ENCODE measurements at regions not wholly inside any gene's neighbourhood (a gene's known extent, or its start where the extent isn't known, plus 50 kb on each side); places are given as distances from the start of the nearest gene placed in this dataset.
"Not testable (repeated sequence)": the region's sequence is repeated elsewhere in the genome, so short reads cannot be mapped to it uniquely, and the experiment has no call there.

DNA sequence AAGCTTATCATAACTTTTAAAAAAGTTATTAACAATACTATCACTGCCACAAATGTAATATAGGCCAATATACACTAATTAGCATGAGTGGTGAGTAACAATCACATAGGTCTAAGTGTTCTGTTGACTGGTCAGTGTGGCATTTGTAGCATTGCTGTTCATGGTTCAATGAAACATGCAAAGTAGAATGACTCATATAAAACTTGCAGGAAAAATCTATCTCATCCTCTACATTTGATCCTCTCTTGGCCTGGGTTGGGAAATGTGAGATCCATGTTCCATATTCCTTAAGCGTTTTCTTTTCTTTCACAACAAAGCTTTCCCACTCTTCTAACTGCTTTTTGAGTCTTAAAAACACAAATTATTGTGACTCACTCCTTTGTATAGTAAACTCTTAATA is 1418.7 kb downstream of the FSTL5 start:
- no peak for DNase-seq (ENCODE audit: low read depth in 2 of 2)
- Histone ChIP-seq H3K27ac (ENCODE audit: insufficient read depth, low read length) (no peak overlapping the region), H3K79me2 (ENCODE audit: control insufficient read depth, insufficient read depth, low read length) (no peaks in the 10 kb centered on the region), H3K4me2 (ENCODE audit: extremely low read depth, insufficient read depth, low read length) (no peak overlapping the region), H3K9ac (ENCODE audit: insufficient read depth, low read length) (no peak overlapping the region), H4K20me1 (ENCODE audit: control insufficient read depth, extremely low read depth, insufficient read depth, low read length) (no peaks in the 10 kb centered on the region), H3K9me3 (ENCODE audit: control insufficient read depth, insufficient read depth, low read depth, low read length) (no peaks in the 10 kb centered on the region), H3K27me3 (ENCODE audit: control insufficient read depth, insufficient read depth, low read length) (no peaks in the 10 kb centered on the region), H2AFZ (ENCODE audit: low read length) (no peak overlapping the region), H3K36me3 (ENCODE audit: control insufficient read depth, insufficient read depth, low read length) (no peaks in the 10 kb centered on the region), H3K4me1 (ENCODE audit: control insufficient read depth, extremely low read depth, insufficient read depth, low read length) (no peaks in the 10 kb centered on the region), H3K4me3 (replicated peaks in 1 of 4; ENCODE audit: control extremely low read depth in 1 of 4, insufficient read depth in 1 of 4, low read depth in 3 of 4, low read length in 4 of 4) (no peak overlapping the region)
- TF ChIP-seq EZH2 (IDR thresholded peaks at IDR 0.05; ENCODE audit: low read length, missing control alignments): no peak
- TF ChIP-seq, protein P1, sequence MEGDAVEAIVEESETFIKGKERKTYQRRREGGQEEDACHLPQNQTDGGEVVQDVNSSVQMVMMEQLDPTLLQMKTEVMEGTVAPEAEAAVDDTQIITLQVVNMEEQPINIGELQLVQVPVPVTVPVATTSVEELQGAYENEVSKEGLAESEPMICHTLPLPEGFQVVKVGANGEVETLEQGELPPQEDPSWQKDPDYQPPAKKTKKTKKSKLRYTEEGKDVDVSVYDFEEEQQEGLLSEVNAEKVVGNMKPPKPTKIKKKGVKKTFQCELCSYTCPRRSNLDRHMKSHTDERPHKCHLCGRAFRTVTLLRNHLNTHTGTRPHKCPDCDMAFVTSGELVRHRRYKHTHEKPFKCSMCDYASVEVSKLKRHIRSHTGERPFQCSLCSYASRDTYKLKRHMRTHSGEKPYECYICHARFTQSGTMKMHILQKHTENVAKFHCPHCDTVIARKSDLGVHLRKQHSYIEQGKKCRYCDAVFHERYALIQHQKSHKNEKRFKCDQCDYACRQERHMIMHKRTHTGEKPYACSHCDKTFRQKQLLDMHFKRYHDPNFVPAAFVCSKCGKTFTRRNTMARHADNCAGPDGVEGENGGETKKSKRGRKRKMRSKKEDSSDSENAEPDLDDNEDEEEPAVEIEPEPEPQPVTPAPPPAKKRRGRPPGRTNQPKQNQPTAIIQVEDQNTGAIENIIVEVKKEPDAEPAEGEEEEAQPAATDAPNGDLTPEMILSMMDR (conservative IDR thresholded peaks at IDR 0.05 in 1 of 2, IDR thresholded peaks at IDR 0.05 in 1 of 2; ENCODE audit: low read depth in 1 of 2, low read length in 2 of 2): no peak

DNA sequence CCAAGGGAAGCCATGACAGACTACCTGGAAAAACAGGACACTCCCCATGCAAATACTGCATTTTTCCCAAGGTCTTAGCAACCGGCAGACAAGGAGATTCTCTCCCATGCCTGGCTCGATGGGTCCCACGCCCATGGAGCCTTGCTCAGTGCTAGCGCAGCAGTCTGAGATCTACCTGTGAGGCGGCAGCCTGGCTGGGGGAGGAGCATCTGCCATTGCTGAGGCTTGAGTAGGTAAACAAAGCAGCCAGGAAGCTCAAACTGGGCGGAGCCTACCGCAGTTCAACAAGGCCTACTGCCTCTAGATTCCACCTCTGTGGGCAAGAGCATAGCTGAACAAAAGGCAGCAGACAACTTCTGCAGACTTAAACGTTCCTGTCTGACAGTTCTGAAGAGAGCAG is 1417.2 kb downstream of the FSTL5 start:
- H3K27me3 ChIP-seq (ENCODE audit: control insufficient read depth, insufficient read depth, low read length); H3K79me2 ChIP-seq (ENCODE audit: control insufficient read depth, insufficient read depth, low read length); H2AFZ ChIP-seq (ENCODE audit: low read length); H3K9ac ChIP-seq (ENCODE audit: insufficient read depth, low read length); H3K4me2 ChIP-seq (ENCODE audit: extremely low read depth, insufficient read depth, low read length); H3K27ac ChIP-seq (ENCODE audit: insufficient read depth, low read length); H3K4me1 ChIP-seq (ENCODE audit: control insufficient read depth, extremely low read depth, insufficient read depth, low read length); H3K36me3 ChIP-seq (ENCODE audit: control insufficient read depth, insufficient read depth, low read length); H3K9me3 ChIP-seq (ENCODE audit: control insufficient read depth, insufficient read depth, low read depth, low read length); H3K4me3 ChIP-seq (replicated peaks in 1 of 4; ENCODE audit: control extremely low read depth in 1 of 4, insufficient read depth in 1 of 4, low read depth in 3 of 4, low read length in 4 of 4); DNase-seq (ENCODE audit: low read depth in 2 of 2); H4K20me1 ChIP-seq (ENCODE audit: control insufficient read depth, extremely low read depth, insufficient read depth, low read length): not testable (repeated sequence)

DNA sequence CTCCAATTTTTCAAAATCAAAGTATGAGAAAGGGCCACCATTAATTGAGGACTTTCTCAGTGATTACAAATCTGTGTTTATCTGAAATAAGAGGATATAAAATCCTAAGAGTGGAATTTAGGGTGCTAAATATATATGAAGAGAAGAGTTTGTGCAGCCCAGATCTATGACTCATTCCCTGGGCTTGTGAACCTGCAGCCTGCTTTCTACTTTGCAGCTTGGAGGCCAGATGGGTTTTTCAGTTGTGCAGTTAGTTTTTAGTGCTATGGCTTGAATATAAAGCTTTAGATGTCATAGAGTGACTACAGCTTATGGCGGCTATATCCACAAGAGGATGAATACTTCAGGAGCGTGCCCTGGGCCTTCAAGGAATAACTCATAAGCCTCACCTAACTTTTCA is 1391.1 kb downstream of the FSTL5 start:
- no peak overlapping the region for H3K27ac ChIP-seq (ENCODE audit: insufficient read depth, low read length)
- H3K27me3 ChIP-seq (ENCODE audit: control insufficient read depth, insufficient read depth, low read length): no peaks in the 10 kb centered on the region
- H3K4me3 ChIP-seq (replicated peaks in 1 of 4; ENCODE audit: control extremely low read depth in 1 of 4, insufficient read depth in 1 of 4, low read depth in 3 of 4, low read length in 4 of 4): no peak overlapping the region
- H3K79me2 ChIP-seq (ENCODE audit: control insufficient read depth, insufficient read depth, low read length): no peaks in the 10 kb centered on the region
- no peak overlapping the region for H3K4me2 ChIP-seq (ENCODE audit: extremely low read depth, insufficient read depth, low read length)
- TF ChIP-seq EZH2 (IDR thresholded peaks at IDR 0.05; ENCODE audit: low read length, missing control alignments): no peak
- TF ChIP-seq, protein P1 (conservative IDR thresholded peaks at IDR 0.05 in 1 of 2, IDR thresholded peaks at IDR 0.05 in 1 of 2; ENCODE audit: low read depth in 1 of 2, low read length in 2 of 2): no peak
- H2AFZ ChIP-seq (ENCODE audit: low read length): no peak overlapping the region
- peak in 1 of 2 donors; percentile 6 for DNase-seq (ENCODE audit: low read depth in 2 of 2)
- no peaks in the 10 kb centered on the region for H4K20me1 ChIP-seq (ENCODE audit: control insufficient read depth, extremely low read depth, insufficient read depth, low read length)
- no peak overlapping the region for H3K9ac ChIP-seq (ENCODE audit: insufficient read depth, low read length)
- no peaks in the 10 kb centered on the region for H3K9me3 ChIP-seq (ENCODE audit: control insufficient read depth, insufficient read depth, low read depth, low read length)
- no peaks in the 10 kb centered on the region for H3K36me3 ChIP-seq (ENCODE audit: control insufficient read depth, insufficient read depth, low read length)
- H3K4me1 ChIP-seq (ENCODE audit: control insufficient read depth, extremely low read depth, insufficient read depth, low read length): no peaks in the 10 kb centered on the region

Data from fibroblast of lung (primary cell).